GM18858 (cell line): ENCODE measurements at regions not wholly inside any gene's neighbourhood (a gene's known extent, or its start where the extent isn't known, plus 50 kb on each side); places are given as distances from the start of the nearest gene placed in this dataset.
"Not testable (repeated sequence)": the region's sequence is repeated elsewhere in the genome, so short reads cannot be mapped to it uniquely, and the experiment has no call there.

Source experiments
- ATAC-seq: cut with Tn5 transposase; IDR thresholded peaks from one replicate; pipeline ENCODE4 v1.9.1; 2021; ENCODE audit not compliant: unreplicated experiment

GRCh38 chr3:137111497-137111896 lies 153.7 kb downstream of the IL20RB start:
- ATAC-seq: no peak

GRCh38 chr3:137116619-137117018 lies 158.8 kb downstream of the IL20RB start:
- ATAC-seq: no peak

- peak; percentile 61 for ATAC-seq
Observed at GRCh38 chr3:137121704-137122314, 164.0 kb downstream of the IL20RB start.

GRCh38 chr3:137131081-137131480 lies 173.3 kb downstream of the IL20RB start:
- ATAC-seq: no peak

DNA sequence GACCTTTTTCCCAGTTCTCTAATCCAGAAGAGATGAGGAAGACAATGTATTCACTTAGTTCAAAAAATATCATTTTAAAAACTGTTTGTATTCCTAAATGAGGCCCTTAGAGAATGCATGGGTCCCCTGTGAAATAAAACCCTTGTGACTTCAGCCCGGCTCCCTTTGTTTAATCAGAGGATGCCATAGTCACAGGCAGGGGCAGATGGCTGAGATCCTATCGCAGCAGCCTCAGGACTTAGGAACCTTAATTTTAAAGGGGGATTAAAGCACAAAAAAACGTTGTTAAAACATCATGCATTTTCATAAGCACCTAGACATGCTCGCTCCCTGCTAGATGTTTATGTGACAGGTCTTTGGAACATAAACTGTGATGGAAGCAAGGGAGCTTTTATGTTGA lies 176.6 kb downstream of the IL20RB start:
- no peak for ATAC-seq

DNA sequence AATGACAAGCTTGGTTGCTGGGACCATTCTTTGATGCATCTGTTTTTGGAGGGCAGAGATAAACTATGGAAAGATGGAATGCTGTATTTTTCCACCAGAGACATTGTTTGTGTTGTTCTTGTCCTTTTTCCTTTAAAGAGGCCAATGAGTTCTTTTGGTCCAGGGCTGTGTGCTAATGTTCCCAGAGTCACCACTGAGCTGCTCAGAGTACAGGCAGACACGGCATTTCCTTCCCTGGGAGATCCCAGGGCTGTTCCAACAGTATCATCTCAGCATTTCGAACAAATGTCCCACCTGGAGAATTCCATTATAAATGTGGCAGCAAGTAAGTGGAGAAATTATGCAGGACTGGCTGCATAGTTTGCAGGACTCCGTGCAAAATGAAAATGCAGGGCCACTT lies 190.6 kb downstream of the IL20RB start:
- no peak for ATAC-seq

DNA sequence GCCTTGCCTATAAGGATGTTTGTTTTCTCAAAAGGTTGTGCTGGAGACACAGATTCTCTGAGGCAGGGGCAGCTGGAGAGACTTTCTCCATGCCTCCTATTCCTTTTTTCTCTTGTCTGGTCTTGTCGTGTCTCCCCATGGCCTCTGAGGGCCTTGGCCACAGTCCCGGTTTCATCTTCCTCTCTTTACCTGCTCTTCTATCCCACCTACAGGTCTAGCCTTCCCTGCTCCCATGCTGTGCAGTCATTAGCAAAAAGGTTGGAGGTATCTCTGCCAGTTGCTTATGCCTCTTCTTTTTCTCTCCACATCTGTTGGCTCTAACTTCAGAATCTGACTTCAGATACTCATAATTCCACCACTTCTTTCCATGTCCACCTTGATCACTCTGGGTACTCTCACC lies 191.1 kb downstream of the IL20RB start:
- no peak for ATAC-seq

DNA sequence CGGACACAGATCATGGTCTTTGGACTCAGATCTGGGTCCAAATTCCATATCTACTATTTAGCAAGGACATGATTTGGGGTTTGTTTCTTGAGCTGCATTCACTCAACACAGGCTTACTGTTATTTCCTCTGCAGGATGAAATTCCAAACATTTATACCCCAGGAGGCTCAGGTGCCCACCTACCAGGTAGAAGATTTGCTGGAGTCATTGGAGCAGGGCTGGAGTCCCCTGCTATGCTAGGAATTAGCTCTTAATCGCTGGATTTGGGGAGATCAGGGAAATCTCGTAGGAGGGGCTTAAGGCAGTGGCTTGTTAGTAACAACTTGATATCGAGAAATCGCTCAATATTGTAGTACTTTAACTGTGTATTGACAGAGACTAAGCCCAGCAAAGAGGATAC lies 193.0 kb downstream of the IL20RB start:
- no peak for ATAC-seq

GRCh38 chr3:137153046-137153445 lies 195.3 kb downstream of the IL20RB start:
- not testable (repeated sequence) for ATAC-seq

DNA sequence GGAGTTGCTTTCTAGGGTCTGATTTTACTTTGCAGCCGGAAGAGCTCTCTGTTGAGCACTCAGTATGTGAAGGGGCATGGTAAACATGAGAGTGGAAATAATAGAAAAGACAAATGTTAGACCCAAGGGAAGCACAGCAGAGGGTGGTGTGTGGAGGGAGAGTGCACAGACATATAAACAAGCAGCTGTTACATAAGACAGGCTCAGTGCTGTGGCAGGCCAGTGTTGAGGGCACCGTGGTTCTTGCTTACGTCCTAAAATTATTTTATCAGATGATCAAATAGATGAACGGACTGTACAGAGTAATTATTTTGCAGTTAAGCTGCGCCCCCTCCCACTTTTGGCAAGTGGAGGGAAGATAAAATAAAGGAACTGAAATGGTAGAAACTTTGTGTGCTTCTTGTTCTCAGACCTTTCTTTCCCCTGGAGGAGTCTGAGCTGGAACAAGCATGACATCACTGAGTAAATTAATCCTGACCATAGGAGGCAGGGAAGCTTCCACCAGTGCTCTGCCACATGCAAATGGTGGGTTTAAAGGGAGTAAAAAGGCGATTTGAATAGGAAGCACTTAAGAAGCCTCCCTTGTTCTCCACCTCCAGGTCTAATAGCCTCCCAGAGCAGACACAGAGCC lies 205.6 kb downstream of the IL20RB start:
- no peak for ATAC-seq

DNA sequence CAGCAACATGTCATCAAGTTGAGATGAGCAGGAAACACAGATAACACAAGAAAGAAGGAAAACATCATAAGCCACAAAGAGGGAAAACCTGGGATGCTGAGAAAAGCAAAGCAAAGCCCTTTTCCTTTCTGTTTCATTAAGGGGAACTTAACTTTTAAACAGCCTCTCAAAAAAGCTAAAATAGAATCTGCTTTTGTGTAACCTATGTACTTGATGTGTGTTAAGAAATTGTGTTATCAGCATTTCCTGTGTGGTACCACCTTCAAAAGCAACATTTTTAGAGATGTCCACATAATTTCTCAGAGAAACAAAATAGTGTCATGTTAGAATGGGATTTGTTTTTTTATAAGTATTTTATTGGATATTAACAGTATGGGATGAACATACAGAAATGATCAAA lies 206.2 kb downstream of the IL20RB start:
- no peak for ATAC-seq

DNA sequence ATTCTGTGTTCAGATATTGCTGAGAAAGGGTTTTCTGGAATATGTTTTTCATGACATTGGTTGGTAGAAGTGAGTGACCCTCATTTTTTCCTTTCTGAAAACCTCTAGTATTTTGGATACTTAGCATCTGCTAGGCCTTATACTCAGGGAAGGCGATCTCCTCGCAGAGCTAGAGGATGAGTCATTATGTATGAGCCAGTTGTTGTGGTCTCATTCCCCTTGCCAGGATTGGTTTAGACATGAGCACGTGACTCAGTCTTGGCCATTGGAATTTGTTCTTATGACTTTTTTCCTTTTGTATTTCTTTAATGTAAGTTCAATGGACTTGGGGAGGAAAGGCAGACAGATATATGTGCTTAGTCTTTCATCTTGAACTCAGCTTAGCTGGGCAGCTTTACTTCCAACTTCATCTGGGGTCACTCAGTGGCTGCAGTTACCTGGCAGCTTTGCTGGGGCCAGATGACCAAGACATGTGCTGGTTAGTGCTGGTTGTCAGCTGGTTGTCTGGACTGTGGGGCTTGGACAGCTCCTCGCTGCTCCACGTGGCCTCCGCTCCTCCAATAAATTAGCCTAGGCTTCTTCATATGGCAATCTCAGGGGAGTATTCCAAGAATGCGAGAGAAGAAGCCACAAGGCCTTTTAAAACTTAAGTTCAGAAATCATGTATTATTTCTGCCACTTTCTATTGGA lies 207.5 kb downstream of the IL20RB start:
- ATAC-seq: no peak

- no peak for ATAC-seq
Observed at GRCh38 chr3:137171834-137172603, 214.2 kb downstream of the IL20RB start.

DNA sequence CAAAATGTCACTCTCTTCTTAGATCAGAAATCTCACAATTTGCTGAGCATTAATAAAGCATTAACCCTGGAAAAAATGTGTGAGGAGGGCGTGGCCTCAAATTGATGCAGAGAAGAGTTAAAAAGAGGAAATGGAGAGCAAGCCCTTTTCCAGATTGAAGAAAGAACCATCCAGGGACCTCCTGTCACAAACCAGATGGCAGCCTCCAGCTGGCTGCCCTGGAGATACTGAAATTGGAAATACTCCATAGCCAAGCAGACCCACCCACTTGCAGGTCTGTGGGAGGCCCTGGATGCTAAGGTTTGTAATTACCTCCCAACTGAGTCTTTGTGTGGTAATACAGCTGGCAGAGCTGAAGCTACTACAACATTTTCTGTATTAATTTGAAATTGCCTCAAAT lies 214.9 kb downstream of the IL20RB start:
- no peak for ATAC-seq

DNA sequence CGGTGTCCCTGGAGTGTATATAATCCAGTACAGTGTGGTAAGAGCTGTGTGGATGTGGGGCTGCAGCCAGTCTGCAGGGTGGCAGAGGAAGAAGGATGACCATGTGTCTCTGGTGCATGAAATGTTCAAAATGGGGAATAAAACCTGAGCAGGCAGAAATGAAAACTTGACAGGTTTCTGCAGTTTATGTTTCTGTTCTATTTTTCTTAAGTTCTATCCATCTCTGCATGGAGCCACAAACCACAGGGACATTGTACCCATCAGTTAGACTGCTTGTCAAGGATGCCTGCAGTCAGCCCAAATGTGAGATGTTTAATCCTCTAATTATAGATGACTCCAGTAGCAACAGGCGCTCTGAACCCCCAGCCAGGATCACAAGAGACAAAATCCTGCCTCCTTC lies 216.7 kb downstream of the IL20RB start:
- ATAC-seq: no peak

GRCh38 chr3:137180220-137180619 lies 222.4 kb downstream of the IL20RB start:
- no peak for ATAC-seq

- no peak for ATAC-seq
Observed at GRCh38 chr3:137191133-137191923, 233.5 kb downstream of the IL20RB start.

GRCh38 chr3:137191951-137192350 lies 234.2 kb downstream of the IL20RB start:
- no peak for ATAC-seq

DNA sequence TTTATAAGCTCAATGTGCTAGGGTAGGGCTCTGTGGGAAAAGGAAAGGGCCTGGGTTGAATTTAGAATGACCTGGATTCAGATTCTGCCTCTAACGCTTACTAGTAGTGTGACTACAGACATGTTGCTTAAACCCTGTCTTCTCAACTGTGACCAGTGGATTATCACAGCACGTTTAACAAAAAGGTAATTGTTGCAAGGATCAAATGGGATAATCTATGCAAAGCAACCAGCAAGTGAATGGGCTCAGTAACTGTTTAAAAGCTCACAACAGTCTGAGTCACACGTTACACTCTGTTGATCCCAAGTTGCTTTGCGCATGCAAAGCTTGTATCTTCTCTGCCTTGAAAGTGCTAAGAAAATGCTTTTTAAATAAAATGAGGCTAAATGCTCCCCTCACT lies 236.5 kb downstream of the IL20RB start:
- no peak for ATAC-seq

DNA sequence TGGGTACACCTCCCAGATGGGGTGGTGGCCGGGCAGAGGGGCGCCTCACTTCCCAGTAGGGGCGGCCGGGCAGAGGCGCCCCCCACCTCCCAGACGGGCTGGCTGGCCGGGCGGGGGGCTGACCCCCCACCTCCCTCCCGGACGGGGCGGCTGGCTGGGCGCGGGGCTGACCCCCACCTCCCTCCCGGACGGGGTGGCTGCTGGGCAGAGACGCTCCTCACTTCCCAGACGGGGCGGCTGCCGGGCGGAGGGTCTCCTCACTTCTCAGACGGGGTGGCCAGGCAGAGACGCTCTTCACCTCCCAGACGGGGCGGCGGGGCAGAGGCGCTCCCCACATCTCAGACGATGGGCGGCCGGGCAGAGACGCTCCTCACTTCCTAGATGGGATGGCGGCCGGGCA lies 240.6 kb downstream of the IL20RB start:
- ATAC-seq: not testable (repeated sequence)

- ATAC-seq: no peak
Observed at GRCh38 chr3:137199678-137200077, 241.9 kb downstream of the IL20RB start.
